Glomerular visceral epithelial cell (primary cell): ENCODE measurements at regions not wholly inside any gene's neighbourhood (a gene's known extent, or its start where the extent isn't known, plus 50 kb on each side); places are given as distances from the start of the nearest gene placed in this dataset.

Experiments
- DNase-seq: peaks from one replicate; pipeline ENCODE4 v3.0.0-alpha.2; 2016; ENCODE audit errors: extremely low spot score

DNA sequence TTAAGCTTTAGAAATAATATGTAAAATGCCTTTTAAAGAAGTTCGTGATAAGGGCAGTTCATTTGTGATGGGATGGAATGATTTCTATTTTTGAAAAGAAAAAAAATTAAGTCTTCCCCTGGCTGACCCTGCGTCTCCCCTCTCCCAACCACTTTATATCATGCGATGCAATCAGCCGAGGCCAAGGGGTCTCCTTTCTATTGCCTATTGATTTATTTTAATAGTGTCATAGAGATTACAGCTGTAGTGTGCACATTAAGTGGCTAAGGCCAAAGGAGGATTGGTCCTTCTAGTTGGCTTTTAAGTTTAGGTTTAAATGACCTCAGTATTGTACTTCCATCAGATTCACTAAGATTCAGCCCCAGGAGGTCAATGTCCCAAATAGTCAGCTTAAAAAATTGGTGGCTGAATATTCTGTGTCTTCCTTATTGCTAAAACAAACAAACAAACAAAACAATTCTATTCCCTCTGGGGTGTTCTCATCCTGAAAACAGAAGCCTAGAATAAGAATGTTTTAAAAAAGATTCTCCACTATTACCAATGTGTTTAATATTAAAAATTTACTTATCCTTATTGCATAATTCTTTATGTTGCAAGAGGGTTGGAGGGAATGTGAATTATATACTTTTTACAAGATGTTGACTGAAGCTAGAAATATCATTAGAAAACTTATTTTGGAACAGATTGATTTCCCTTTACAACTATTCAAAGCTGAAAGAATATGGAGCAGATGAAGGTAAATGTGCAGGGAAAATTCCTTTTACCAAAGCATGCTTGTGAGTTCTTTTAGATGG is 359.1 kb downstream of the SAMD5 start:
- DNase-seq, result no peak

GRCh38 chr6:147868427-147869190 is 360.1 kb downstream of the SAMD5 start:
- DNase-seq, result no peak

GRCh38 chr6:147869201-147869600 is 360.7 kb downstream of the SAMD5 start:
- DNase-seq, result no peak

- DNase-seq, result no peak
Observed at GRCh38 chr6:147869869-147870268, 361.4 kb downstream of the SAMD5 start.

- DNase-seq, result no peak
Observed at GRCh38 chr6:147870506-147871110, 362.1 kb downstream of the SAMD5 start.

DNA sequence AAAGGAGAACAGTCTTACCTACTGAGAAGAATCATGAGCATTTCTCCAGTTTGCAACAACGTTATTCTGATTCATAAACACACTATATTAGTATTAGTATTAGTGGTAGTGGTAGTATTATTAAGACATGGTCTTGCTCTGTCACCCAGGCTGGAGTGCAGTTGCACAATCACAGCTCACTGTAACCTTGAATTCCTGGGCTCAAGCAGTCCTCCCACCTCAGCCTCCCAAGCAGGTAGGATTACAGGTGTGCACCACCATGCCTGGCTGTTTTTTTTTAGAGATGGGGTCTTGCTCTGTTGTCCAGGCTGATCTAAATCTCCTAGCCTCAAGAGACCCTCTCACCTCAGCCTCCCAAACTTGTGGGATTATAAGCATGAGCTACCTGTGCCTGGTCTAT is 363.5 kb downstream of the SAMD5 start:
- DNase-seq, result no peak

- DNase-seq, result no peak
Observed at GRCh38 chr6:147873816-147874215, 365.3 kb downstream of the SAMD5 start.

- DNase-seq, result no peak
Observed at GRCh38 chr6:147874322-147874721, 365.8 kb downstream of the SAMD5 start.

DNA sequence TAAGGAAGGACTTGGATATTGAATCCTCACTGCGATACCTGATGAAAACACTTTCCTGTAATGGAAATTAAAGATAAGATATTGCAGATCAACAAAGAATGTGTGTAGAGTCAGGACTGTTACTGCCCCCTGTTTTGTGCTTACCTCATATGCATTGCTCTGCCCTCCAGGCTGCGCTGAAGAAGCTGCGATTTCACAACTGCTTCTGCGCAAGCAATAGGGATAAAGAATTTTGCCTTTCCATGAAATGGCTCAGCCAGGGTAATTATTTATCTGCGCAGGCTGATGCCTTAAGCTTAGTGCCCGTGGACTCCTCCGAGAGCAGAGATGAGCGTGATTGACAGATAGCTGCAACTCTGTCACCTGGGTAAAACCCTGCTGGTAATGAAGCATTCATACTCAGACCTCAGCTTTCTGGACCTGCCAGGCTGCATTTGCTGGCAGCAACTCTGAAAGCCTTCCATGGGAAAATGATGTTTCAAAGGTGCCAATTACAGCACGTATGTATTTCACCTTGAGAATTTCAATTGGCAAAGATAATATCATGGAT is 370.6 kb downstream of the SAMD5 start:
- no peak for DNase-seq

DNA sequence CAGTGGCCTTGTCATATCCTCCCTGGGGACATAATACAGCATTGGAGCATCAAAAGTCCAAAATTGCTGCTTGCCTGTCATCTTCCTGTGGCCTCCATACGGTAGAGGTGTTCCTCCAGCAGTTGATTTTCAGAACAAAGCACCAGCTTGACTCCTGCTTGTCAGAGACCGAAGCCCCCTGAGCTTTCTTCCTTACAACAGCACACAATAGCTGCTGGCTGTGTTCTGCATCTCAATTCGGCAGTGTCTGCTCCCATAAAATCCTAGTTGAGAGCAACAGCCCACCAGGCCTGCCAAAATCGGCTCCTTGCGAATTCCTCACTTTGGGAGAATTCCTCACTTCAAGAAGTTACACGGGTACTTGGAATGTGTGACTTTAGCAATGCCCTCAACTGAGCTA is 372.9 kb downstream of the SAMD5 start:
- DNase-seq, result no peak

GRCh38 chr6:147888374-147888773 is 379.9 kb downstream of the SAMD5 start:
- DNase-seq, result no peak

- DNase-seq, result no peak
Observed at GRCh38 chr6:147891671-147892070, 383.2 kb downstream of the SAMD5 start.

DNA sequence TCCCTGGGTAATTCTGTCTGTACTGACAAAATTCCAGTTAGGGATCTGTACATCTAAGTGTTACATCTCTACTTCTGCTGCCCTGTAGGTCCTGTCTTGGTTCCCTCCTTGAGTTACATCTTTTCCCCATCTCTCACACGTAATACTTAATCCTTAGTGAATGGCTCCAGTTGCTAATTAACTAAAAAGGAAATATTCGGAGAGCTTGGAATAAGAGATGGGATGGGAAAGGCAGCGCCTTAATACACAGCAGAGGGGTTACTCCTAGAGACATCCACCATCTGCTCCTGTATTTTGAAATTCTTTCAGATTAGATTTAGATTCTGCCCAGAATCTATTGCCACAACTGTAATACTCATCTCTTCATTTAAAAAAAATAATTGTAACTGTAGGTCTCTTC is 384.0 kb downstream of the SAMD5 start:
- no peak for DNase-seq

DNA sequence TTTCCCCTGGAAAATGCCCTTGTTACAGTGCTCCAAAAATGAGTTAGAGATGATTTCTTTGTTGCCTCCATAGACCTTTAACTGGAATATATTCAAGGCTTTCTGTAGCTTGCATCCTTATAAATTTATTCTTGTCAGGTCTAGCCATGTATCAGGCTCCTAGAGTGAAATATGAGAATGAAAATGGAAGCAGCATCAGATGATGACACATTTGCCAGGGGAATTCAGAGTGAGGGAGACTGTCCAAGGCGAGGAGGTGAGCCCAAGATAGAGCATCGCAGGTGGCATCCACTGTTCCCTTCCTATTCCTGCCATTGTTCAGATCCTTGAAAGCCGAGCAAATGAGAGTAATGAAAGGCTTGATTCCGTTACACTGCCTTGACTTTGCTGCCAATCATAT is 386.8 kb downstream of the SAMD5 start:
- no peak for DNase-seq

DNA sequence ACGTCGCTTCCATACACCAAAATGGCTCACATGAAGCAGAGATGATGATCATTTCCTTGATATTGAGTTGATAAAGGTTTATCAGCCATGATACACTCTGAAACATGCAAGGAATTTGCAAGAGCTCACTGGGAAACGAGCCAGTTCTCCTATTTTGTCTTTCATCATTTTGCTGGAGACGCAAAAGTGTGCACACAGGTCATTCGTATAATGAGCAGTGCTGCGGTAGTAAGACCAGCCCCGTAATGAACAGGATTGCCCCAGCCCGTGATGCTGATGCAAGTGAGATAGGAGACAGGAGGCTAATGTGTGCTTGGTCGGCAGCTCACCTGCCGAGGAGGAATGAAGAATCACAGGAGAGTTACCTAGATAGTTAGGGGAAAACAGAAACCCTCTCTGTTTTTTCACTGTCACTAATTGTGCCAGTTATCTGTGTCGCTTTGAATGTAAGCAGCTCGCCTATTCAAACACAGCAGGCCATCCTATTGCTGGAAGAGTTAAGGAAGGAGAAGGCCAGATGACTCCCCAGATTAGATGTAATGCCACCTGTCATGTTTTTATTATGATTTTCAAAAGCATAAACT is 391.8 kb downstream of the SAMD5 start:
- no peak for DNase-seq

DNA sequence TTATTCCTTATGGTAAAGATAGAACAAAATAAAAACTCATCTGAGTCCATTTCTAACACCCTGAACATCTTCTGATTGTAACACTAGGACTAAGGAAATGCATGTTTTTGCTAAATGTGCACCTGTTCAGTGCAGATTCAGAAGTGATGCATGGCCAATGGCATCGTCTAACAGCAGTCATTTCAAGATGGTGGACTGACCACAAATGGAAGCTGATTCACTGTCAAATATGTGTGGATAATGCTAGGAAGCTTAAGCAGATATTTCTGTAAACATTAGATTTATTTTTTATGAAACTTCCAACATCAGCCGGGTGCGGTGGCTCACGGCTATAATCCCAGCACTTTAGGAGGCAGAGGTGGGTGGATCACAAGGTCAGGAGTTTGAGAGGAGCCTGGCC is 394.8 kb downstream of the SAMD5 start:
- DNase-seq, result no peak

GRCh38 chr6:147903931-147904330 is 395.4 kb downstream of the SAMD5 start:
- no peak for DNase-seq

- no peak for DNase-seq
Observed at GRCh38 chr6:147904416-147904815, 395.9 kb downstream of the SAMD5 start.

- DNase-seq, result no peak
Observed at GRCh38 chr6:147905711-147906110, 397.2 kb downstream of the SAMD5 start.

- no peak for DNase-seq
Observed at GRCh38 chr6:147906361-147906760, 397.9 kb downstream of the SAMD5 start.

GRCh38 chr6:147909640-147910039 is 401.1 kb downstream of the SAMD5 start:
- no peak for DNase-seq

DNA sequence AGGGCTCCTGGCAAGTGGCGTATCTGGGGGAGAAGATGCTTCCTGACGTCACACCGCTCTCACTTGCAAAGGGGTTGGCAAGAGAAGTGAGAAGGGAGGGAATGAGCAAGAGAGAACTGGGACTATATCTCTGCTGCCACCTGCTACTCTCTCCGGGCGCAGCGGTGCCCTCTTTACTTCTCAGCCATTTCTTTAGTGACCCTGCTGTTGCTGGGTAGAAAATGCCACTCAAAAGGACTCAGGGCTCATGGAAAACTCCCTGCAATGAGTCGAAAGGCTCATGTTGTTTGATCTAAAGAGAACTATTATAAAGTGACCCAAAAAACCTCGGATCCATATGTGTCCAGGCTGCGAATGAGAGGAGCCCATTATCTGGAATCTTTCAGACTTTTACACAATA is 401.8 kb downstream of the SAMD5 start:
- DNase-seq, result no peak
